ENCODE measurements at regions not wholly inside any gene's neighbourhood (a gene's known extent, or its start where the extent isn't known, plus 50 kb on each side); places are given as distances from the start of the nearest gene placed in this dataset.

- TF ChIP-seq EZH2 (IDR thresholded peaks at IDR 0.05): no peak
- no peak for TF ChIP-seq ZFX (IDR thresholded peaks at IDR 0.05)
- no peak for TF ChIP-seq REST (IDR thresholded peaks at IDR 0.05; ENCODE audit: low read depth)
- TF ChIP-seq CTCF (IDR thresholded peaks at IDR 0.05 in 2 of 3, conservative IDR thresholded peaks at IDR 0.05 in 1 of 3; ENCODE audit: borderline replicate concordance in 1 of 3, insufficient read depth in 1 of 3, low read depth in 2 of 3, low read length in 2 of 3): no peak
- no peak for TF ChIP-seq POLR2AphosphoS5 (IDR thresholded peaks at IDR 0.05; ENCODE audit: low read depth, low read length)
Measured at GRCh38 chr15:19944261-19944888, 597.2 kb downstream of the GOLGA6L6 start.

All from HCT116 (cell line).